ENCODE measurements at regions not wholly inside any gene's neighbourhood (a gene's known extent, or its start where the extent isn't known, plus 50 kb on each side); places are given as distances from the start of the nearest gene placed in this dataset.

DNA sequence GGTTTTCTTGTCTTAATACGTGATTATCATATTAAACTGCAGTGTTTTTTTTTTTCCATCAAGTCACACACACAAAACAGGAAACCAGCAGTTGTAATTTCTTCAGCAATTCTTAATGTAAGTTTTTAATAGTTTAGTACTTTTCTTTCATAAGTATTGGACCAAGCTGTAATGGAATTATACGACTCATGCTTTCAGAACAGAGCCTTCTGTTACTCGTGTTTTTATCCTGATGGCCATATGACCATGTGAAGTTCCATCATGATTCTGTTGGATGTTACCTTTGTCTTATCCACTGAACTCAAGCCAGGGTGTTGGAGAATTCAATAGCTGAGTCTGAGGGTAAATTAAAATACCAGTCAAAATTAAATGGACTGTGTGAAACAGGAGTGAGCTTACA lies 72.0 kb upstream of the S1PR1 start:
- TF ChIP-seq EZH2 (IDR thresholded peaks at IDR 0.05) (no peak), POLR2AphosphoS5 (IDR thresholded peaks at IDR 0.05; ENCODE audit: borderline replicate concordance, low read depth, low read length) (no peak), FOXP2 (optimal IDR thresholded peaks at IDR 0.05; ENCODE audit: control extremely low read depth, extremely low read length, insufficient read depth) (no peak)

Measured in SK-N-MC (cell line).